NCI-H187 (cell line): ENCODE measurements at regions not wholly inside any gene's neighbourhood (a gene's known extent, or its start where the extent isn't known, plus 50 kb on each side); places are given as distances from the start of the nearest gene placed in this dataset.
"Not testable (repeated sequence)": the region's sequence is repeated elsewhere in the genome, so short reads cannot be mapped to it uniquely, and the experiment has no call there.

ENCODE experiments used
- DNase-seq, 2 experiments: peaks; one replicate each; lab custom pipeline; 2025; lab: John Stamatoyannopoulos, UW

GRCh38 chr13:44304433-44304725 is 69.2 kb upstream of the SERP2 start:
- DNase-seq = no peak

GRCh38 chr13:44305286-44305685 is 68.3 kb upstream of the SERP2 start:
- no peak for DNase-seq

GRCh38 chr13:44305917-44306370 is 67.7 kb upstream of the SERP2 start:
- DNase-seq = no peak

- no peak for DNase-seq
These were observed 67.0 kb upstream of the SERP2 start for GRCh38 chr13:44306371-44307192.

GRCh38 chr13:44307255-44307654 is 66.4 kb upstream of the SERP2 start:
- DNase-seq = no peak

GRCh38 chr13:44307844-44308243 is 65.8 kb upstream of the SERP2 start:
- no peak for DNase-seq

GRCh38 chr13:44308352-44308751 is 65.3 kb upstream of the SERP2 start:
- no peak for DNase-seq

- no peak for DNase-seq
These were observed 63.5 kb upstream of the SERP2 start for GRCh38 chr13:44309794-44310757.

- no peak for DNase-seq
These were observed 62.4 kb upstream of the SERP2 start for GRCh38 chr13:44311011-44311780.

- no peak for DNase-seq
These were observed 61.5 kb upstream of the SERP2 start for GRCh38 chr13:44312131-44312530.

- DNase-seq = no peak
These were observed 60.6 kb upstream of the SERP2 start for GRCh38 chr13:44312834-44313551.

GRCh38 chr13:44313674-44314073 is 60.0 kb upstream of the SERP2 start:
- DNase-seq = no peak

- not testable (repeated sequence) for DNase-seq
These were observed 59.5 kb upstream of the SERP2 start for GRCh38 chr13:44314160-44314559.

GRCh38 chr13:44317752-44318151 is 55.9 kb upstream of the SERP2 start:
- DNase-seq = no peak

GRCh38 chr13:44318161-44318560 is 55.5 kb upstream of the SERP2 start:
- no peak for DNase-seq

GRCh38 chr13:44320611-44321010 is 53.0 kb upstream of the SERP2 start:
- DNase-seq = no peak

- no peak for DNase-seq
These were observed 51.7 kb upstream of the SERP2 start for GRCh38 chr13:44321961-44322360.

GRCh38 chr13:44322928-44323327 is 50.7 kb upstream of the SERP2 start:
- DNase-seq = no peak

- no peak for DNase-seq
These were observed 49.9 kb upstream of the SERP2 start for GRCh38 chr13:44323754-44324153.
